Tibial nerve (tissue), 3 donors: ENCODE measurements at regions not wholly inside any gene's neighbourhood (a gene's known extent, or its start where the extent isn't known, plus 50 kb on each side); places are given as distances from the start of the nearest gene placed in this dataset.

Experiments
- POLR2A ChIP-seq, 2 donors: fragments of 450-650 bp; IDR thresholded peaks; one replicate each; pipeline ENCODE4 v1.6.1; 2017; ENCODE audit warnings: antibody characterized with exemption in 2 of 2, mild to moderate bottlenecking in 2 of 2, moderate library complexity in 2 of 2
- TF ChIP-seq, protein P1 (sequence below), 5 experiments: fragments of 200-600 bp in 3 of 5; fragments of 450-650 bp in 2 of 5; sonication (generic) in 3 of 5; IDR thresholded peaks; one replicate each; pipeline ENCODE4 v1.5.1; 2016 to 2019; ENCODE audit warnings: antibody characterized with exemption in 5 of 5, mild to moderate bottlenecking in 3 of 5, moderate library complexity in 2 of 5

DNA sequence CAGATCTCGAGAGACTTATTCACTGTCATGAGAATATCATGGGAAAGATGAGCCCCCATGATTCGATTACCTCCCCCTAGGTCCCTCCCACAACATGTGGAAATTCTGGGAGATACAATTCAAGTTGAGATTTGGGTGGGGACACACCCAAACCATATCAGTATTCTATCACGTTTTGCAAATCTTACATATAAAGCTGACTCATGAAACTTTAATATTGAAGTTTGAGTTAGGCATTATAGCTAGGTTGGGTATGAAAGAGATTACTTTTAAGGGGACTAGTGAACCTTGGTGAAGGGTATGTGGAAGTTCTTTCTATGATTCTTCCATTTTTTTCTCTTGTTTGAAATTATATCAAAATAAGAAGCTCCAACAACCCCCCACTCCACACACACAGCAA lies 117.7 kb upstream of the RASGRP1 start:
- TF ChIP-seq, protein P1, sequence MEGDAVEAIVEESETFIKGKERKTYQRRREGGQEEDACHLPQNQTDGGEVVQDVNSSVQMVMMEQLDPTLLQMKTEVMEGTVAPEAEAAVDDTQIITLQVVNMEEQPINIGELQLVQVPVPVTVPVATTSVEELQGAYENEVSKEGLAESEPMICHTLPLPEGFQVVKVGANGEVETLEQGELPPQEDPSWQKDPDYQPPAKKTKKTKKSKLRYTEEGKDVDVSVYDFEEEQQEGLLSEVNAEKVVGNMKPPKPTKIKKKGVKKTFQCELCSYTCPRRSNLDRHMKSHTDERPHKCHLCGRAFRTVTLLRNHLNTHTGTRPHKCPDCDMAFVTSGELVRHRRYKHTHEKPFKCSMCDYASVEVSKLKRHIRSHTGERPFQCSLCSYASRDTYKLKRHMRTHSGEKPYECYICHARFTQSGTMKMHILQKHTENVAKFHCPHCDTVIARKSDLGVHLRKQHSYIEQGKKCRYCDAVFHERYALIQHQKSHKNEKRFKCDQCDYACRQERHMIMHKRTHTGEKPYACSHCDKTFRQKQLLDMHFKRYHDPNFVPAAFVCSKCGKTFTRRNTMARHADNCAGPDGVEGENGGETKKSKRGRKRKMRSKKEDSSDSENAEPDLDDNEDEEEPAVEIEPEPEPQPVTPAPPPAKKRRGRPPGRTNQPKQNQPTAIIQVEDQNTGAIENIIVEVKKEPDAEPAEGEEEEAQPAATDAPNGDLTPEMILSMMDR (IDR thresholded peaks at IDR 0.05), result no peak
- no peak for TF ChIP-seq POLR2A (IDR thresholded peaks at IDR 0.05)
